Chondrocyte (in vitro differentiated cells): ENCODE measurements at regions not wholly inside any gene's neighbourhood (a gene's known extent, or its start where the extent isn't known, plus 50 kb on each side); places are given as distances from the start of the nearest gene placed in this dataset.

Source experiments
- DNase-seq: peaks from one replicate; pipeline ENCODE4 v3.0.0; 2021; ENCODE audit warnings: mixed read lengths, low spot score
- H3K27ac Mint-ChIP-seq: one replicate; pipeline ENCODE4 v1.8.0; 2021; ENCODE audit warnings: mild to moderate bottlenecking, moderate library complexity, mixed read lengths; ENCODE audit not compliant: unreplicated experiment
- H3K27me3 Mint-ChIP-seq: 2 replicates; pipeline ENCODE4 v1.8.0; 2021; ENCODE audit warnings: low read depth, mixed read lengths
- H3K36me3 Mint-ChIP-seq: 2 replicates; pipeline ENCODE4 v1.8.0; 2021; ENCODE audit warnings: low read depth, mixed read lengths
- H3K4me1 Mint-ChIP-seq: 2 replicates; pipeline ENCODE4 v1.8.0; 2021; ENCODE audit warnings: low read depth, mild to moderate bottlenecking, mixed read lengths
- H3K4me3 Mint-ChIP-seq: one replicate; pipeline ENCODE4 v1.8.0; 2021; ENCODE audit warnings: mild to moderate bottlenecking, moderate library complexity, mixed read lengths; ENCODE audit not compliant: unreplicated experiment
- H3K9me3 Mint-ChIP-seq: 2 replicates; pipeline ENCODE4 v1.8.0; 2021; ENCODE audit warnings: low read depth, mixed read lengths
- CTCF ChIP-seq: fragments of 200-600 bp; sonication (generic); IDR thresholded peaks from 2 replicates; pipeline ENCODE4 v1.5.0; 2021; ENCODE audit warnings: antibody characterized with exemption, mild to moderate bottlenecking, moderate library complexity

DNA sequence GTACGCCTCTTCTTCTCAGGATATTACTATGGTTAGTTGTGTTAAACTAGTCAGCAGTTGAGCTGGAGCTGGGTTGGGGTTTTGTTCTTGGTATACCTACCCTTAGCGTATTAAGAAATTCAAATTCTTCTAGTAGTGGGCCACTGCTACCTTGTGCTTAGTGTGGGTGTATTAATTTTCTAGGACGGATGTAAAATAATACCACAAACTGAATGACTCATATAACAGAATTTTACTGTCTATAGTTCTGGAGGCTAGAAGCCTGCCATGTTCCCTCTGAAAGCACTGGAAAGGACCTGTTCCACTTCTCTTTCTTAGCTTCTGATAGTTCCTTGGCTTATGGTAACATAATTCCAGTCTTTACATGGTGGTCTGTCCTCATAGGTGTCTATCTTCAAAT, 1274.7 kb downstream of the ADGRL3 start:
- H3K4me1 Mint-ChIP-seq = no peaks in the 10 kb centered on the region
- no peak for TF ChIP-seq CTCF
- H3K36me3 Mint-ChIP-seq = no peaks in the 10 kb centered on the region
- no peak for DNase-seq
- no peak overlapping the region for H3K27ac Mint-ChIP-seq
- H3K9me3 Mint-ChIP-seq = no peaks in the 10 kb centered on the region
- no peak overlapping the region for H3K4me3 Mint-ChIP-seq
- peaks cover 3% of the 10 kb centered on the region for H3K27me3 Mint-ChIP-seq

DNA sequence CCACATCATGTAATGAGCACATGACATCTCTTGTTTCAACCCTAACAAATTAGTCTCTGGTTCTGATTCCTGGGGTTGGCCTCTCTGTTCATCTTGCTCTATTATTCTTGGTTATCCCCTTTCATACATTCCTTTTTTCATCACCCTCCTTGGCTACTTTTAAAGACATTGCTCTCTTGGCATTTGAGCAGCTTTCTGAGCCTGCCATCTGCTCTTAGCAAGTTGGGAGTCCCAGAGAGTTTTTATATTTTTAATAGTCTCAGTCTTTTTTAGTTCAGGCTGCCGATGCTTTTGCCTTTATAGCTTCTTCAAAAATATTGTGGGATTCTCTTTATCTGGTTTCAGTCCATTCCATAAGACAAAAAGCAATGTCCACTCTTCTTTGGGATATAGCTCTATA, 1270.9 kb downstream of the ADGRL3 start:
- no peak for TF ChIP-seq CTCF
- Mint-ChIP-seq H3K36me3 (no peaks in the 10 kb centered on the region), H3K4me3 (no peak overlapping the region), H3K4me1 (no peaks in the 10 kb centered on the region), H3K9me3 (peaks cover 7% of the 10 kb centered on the region), H3K27ac (no peak overlapping the region), H3K27me3 (peaks cover 3% of the 10 kb centered on the region)
- DNase-seq = no peak

DNA sequence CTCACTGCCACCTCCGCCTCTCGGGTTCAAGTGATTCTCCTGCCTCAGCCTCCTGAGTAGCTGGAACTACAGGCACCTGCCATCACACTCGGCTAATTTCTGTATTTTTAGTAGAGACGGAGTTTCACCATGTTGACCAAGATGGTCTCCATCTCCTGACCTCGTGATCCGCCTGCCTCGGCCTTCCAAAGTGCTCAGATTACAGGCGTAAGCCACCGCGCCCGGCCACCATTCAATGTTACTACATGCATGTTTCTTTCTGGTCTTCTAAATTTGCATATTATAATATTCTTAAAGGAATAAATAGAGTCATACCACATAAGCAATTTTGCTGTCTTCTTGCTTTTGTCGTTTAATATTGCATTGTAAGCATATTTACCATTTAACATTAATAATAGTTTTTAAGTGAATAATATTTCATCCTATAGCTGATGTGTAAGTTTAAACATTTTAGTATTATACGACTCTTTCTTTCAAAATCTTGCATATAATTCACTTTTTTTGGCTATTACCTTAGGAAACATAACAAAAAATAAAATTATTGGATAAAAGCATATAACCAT, 1270.4 kb downstream of the ADGRL3 start:
- TF ChIP-seq CTCF = no peak
- H3K36me3 Mint-ChIP-seq = no peaks in the 10 kb centered on the region
- peaks cover 7% of the 10 kb centered on the region for H3K9me3 Mint-ChIP-seq

GRCh38 chr4:62470020-62470419, 1269.9 kb downstream of the ADGRL3 start:
- Mint-ChIP-seq H3K27me3 (peaks cover 3% of the 10 kb centered on the region), H3K36me3 (no peaks in the 10 kb centered on the region), H3K9me3 (peaks cover 7% of the 10 kb centered on the region), H3K4me1 (no peaks in the 10 kb centered on the region), H3K4me3 (no peak overlapping the region), H3K27ac (no peak overlapping the region)
- DNase-seq = no peak
- TF ChIP-seq CTCF = no peak

More for the DNA sequence above, 1270.4 kb downstream of the ADGRL3 start:
- Mint-ChIP-seq H3K27ac (no peak overlapping the region), H3K4me3 (no peak overlapping the region), H3K4me1 (no peaks in the 10 kb centered on the region), H3K27me3 (peaks cover 3% of the 10 kb centered on the region)
- DNase-seq = no peak

- no peak overlapping the region for H3K27ac Mint-ChIP-seq
- H3K4me1 Mint-ChIP-seq = no peaks in the 10 kb centered on the region
- no peak for TF ChIP-seq CTCF
- no peak for DNase-seq
- no peak overlapping the region for H3K4me3 Mint-ChIP-seq
- no peaks in the 10 kb centered on the region for H3K36me3 Mint-ChIP-seq
- peaks cover 4% of the 10 kb centered on the region for H3K27me3 Mint-ChIP-seq
- peaks cover 4% of the 10 kb centered on the region for H3K9me3 Mint-ChIP-seq
Measured at GRCh38 chr4:62461961-62462360, 1261.8 kb downstream of the ADGRL3 start.
